Fibroblast of lung (primary cell): ENCODE measurements at regions not wholly inside any gene's neighbourhood (a gene's known extent, or its start where the extent isn't known, plus 50 kb on each side); places are given as distances from the start of the nearest gene placed in this dataset.

Source experiments
- EZH2 ChIP-seq: IDR thresholded peaks from 2 replicates; pipeline ENCODE4 v1.5.1; 2012; ENCODE audit warnings: low read length, control low read depth, mild to moderate bottlenecking; ENCODE audit errors: missing control alignments
- TF ChIP-seq, protein P1 (sequence below), 2 donors: IDR thresholded peaks in 1 of 2; conservative IDR thresholded peaks in 1 of 2; 1 replicate in 1 of 2; 2 replicates in 1 of 2; pipeline ENCODE4 v1.5.1; 2011 to 2012; ENCODE audit warnings: low read length in 2 of 2, control low read depth in 1 of 2, inconsistent platforms in 1 of 2, low read depth in 1 of 2, mild to moderate bottlenecking in 1 of 2

DNA sequence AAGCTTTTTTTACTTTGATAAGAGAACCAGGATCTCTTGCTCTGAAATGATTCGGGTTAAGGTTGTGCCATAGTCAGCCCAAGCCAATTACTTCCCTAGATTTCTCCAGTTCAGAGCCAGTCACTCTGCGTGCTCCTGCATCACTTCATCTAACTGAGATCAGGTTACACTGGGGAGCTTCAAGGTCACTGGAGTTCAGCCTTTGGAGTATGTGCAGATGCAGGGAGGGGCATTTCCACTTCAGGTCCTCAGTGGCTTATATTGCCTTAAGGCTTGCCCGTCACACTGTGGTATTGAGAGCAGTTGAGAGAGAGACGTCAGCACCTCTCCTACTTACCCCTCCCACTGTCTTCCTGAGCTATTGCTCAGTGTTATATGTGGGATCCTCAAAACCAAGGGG is 317.8 kb downstream of the EPHA4 start:
- TF ChIP-seq, protein P1, sequence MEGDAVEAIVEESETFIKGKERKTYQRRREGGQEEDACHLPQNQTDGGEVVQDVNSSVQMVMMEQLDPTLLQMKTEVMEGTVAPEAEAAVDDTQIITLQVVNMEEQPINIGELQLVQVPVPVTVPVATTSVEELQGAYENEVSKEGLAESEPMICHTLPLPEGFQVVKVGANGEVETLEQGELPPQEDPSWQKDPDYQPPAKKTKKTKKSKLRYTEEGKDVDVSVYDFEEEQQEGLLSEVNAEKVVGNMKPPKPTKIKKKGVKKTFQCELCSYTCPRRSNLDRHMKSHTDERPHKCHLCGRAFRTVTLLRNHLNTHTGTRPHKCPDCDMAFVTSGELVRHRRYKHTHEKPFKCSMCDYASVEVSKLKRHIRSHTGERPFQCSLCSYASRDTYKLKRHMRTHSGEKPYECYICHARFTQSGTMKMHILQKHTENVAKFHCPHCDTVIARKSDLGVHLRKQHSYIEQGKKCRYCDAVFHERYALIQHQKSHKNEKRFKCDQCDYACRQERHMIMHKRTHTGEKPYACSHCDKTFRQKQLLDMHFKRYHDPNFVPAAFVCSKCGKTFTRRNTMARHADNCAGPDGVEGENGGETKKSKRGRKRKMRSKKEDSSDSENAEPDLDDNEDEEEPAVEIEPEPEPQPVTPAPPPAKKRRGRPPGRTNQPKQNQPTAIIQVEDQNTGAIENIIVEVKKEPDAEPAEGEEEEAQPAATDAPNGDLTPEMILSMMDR (conservative IDR thresholded peaks at IDR 0.05 in 1 of 2, IDR thresholded peaks at IDR 0.05 in 1 of 2; ENCODE audit: low read depth in 1 of 2, low read length in 2 of 2), result no peak
- TF ChIP-seq EZH2, result no peak
